Gastrocnemius medialis (tissue), 4 donors: ENCODE measurements at regions not wholly inside any gene's neighbourhood (a gene's known extent, or its start where the extent isn't known, plus 50 kb on each side); places are given as distances from the start of the nearest gene placed in this dataset.

Source experiments
- POLR2A ChIP-seq, 2 donors: fragments of 450-650 bp; IDR thresholded peaks; one replicate each; pipeline ENCODE4 v1.6.1; 2017; ENCODE audit warnings: antibody characterized with exemption in 2 of 2, mild to moderate bottlenecking in 2 of 2, moderate library complexity in 2 of 2
- TF ChIP-seq, protein P1 (sequence below), 5 experiments: fragments of 450-650 bp in 3 of 5; fragments of 200-600 bp in 2 of 5; sonication (generic) in 2 of 5; IDR thresholded peaks in 4 of 5; conservative IDR thresholded peaks in 1 of 5; 1 replicate in 4 of 5; 2 replicates in 1 of 5; pipeline ENCODE4 v1.5.1; 2016 to 2019; ENCODE audit warnings: antibody characterized with exemption in 5 of 5, mild to moderate bottlenecking in 3 of 5, moderate library complexity in 3 of 5

DNA sequence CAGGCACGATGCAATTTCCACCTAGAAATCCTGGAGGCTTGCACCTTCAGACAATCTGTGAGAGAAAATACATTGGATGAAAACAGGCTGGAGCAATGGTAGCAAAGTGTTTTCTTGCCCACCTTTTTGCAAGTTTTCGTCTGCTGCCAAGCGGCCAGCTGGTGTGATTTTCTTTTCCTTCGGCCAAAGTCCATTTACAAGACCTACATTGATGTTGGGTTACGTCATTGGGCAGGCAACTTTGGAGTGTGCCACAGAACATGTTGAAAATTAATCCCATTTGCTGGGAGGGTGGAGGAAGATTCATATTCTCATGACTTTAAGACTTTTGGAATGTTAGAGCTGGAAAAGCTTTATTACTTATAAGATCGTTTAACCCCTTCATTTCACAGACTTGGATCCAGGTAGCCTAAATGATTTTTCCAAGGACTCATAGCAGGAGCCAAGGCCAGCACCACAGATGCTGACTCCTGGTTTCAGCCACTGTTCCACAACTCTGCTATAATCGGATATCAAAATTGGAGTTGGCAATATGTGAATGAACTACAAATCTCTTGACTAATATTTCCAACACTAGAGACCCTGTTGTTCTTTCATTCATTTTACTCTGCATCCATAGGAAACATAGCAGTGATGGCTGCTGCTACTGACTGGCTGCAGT lies 352.1 kb downstream of the RND3 start:
- TF ChIP-seq, protein P1, sequence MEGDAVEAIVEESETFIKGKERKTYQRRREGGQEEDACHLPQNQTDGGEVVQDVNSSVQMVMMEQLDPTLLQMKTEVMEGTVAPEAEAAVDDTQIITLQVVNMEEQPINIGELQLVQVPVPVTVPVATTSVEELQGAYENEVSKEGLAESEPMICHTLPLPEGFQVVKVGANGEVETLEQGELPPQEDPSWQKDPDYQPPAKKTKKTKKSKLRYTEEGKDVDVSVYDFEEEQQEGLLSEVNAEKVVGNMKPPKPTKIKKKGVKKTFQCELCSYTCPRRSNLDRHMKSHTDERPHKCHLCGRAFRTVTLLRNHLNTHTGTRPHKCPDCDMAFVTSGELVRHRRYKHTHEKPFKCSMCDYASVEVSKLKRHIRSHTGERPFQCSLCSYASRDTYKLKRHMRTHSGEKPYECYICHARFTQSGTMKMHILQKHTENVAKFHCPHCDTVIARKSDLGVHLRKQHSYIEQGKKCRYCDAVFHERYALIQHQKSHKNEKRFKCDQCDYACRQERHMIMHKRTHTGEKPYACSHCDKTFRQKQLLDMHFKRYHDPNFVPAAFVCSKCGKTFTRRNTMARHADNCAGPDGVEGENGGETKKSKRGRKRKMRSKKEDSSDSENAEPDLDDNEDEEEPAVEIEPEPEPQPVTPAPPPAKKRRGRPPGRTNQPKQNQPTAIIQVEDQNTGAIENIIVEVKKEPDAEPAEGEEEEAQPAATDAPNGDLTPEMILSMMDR (IDR thresholded peaks at IDR 0.05 in 4 of 5, conservative IDR thresholded peaks at IDR 0.05 in 1 of 5) = no peak
- TF ChIP-seq POLR2A (IDR thresholded peaks at IDR 0.05) = no peak
